ENCODE measurements at regions not wholly inside any gene's neighbourhood (a gene's known extent, or its start where the extent isn't known, plus 50 kb on each side); places are given as distances from the start of the nearest gene placed in this dataset.

DNA sequence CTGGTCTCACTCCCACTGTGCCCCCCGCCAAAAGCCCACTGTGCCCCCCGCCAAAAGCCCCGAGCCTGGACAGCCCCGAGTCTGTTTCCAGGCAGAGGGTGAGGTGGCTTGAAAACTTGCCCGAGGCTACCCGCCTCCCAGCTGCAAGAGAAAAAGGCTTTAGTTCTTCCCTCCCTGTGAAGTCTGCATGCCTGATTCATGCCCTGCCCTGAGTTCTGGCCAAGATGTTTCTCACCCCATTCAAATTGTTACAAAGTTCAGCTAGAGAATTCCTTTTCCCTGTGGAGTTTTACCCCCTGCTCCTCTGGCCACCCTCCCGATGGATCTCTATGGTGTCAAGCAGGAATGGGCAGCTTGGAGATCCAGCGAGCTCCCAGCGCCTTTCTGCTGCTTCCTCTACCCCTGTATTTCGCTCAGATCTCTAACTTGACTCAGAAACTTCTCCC, 298.8 kb upstream of the MAP3K7 start:
- Histone ChIP-seq H2BK12ac (ENCODE audit: low read depth, low read length) (no peak overlapping the region), H3K79me2 (ENCODE audit: control insufficient read depth in 1 of 2, insufficient read depth in 2 of 2, low read length in 2 of 2) (no peaks in the 10 kb centered on the region), H4K91ac (replicated peaks; ENCODE audit: insufficient read length, low read length) (no peak overlapping the region), H3K18ac (ENCODE audit: extremely low read depth, low read length) (no peak overlapping the region), H2BK15ac (ENCODE audit: low read length) (no peak overlapping the region), H3K56ac (replicated peaks; ENCODE audit: insufficient read length, low read depth, low read length) (no peak overlapping the region), H3K9me3 (ENCODE audit: insufficient read depth in 2 of 2, low read depth in 1 of 2, low read length in 1 of 2) (no peaks in the 10 kb centered on the region), H2BK120ac (replicated peaks; ENCODE audit: low read depth, low read length) (no peak overlapping the region), H3K9ac (replicated peaks in 1 of 4; ENCODE audit: extremely low read depth in 1 of 4, low read depth in 3 of 4, low read length in 3 of 4) (no peak overlapping the region), H3K23me2 (ENCODE audit: low read depth, low read length) (no peaks in the 10 kb centered on the region), H3K27ac (ENCODE audit: low read depth, low read length) (no peak overlapping the region), H3K23ac (ENCODE audit: insufficient read length) (no peak overlapping the region), H3K36me3 (ENCODE audit: control insufficient read depth in 2 of 4, insufficient read depth in 4 of 4, low read length in 3 of 4) (no peaks in the 10 kb centered on the region), H4K8ac (ENCODE audit: extremely low read depth, insufficient read depth, low read length) (no peak overlapping the region), H3K4me2 (ENCODE audit: insufficient read depth in 1 of 2, low read depth in 2 of 2, low read length in 2 of 2) (no peak overlapping the region), H3K4me3 (ENCODE audit: extremely low read depth in 1 of 4, insufficient read depth in 2 of 4, low read depth in 3 of 4, low read length in 4 of 4) (no peak overlapping the region), H3K4me1 (replicated peaks in 1 of 4; ENCODE audit: control insufficient read depth in 3 of 4, insufficient read depth in 4 of 4, low read length in 3 of 4) (peaks cover 0 to 3% (median 0%) of the 10 kb centered on the region in 4 experiments; a peak in 2 of 7 replicates), H3K14ac (ENCODE audit: insufficient read length) (no peak overlapping the region), H2BK5ac (ENCODE audit: low read depth, low read length) (no peak overlapping the region), H3K27me3 (replicated peaks in 1 of 4; ENCODE audit: control insufficient read depth in 3 of 4, extremely low read depth in 1 of 4, insufficient read depth in 3 of 4, low read length in 3 of 4) (no peaks in the 10 kb centered on the region), H4K5ac (ENCODE audit: insufficient read length, low read depth, low read length) (no peak overlapping the region), H4K20me1 (replicated peaks in 1 of 2; ENCODE audit: control insufficient read depth in 1 of 2, insufficient read depth in 2 of 2, low read length in 2 of 2) (no peaks in the 10 kb centered on the region), H3K4ac (replicated peaks; ENCODE audit: insufficient read length, low read depth, low read length) (no peak overlapping the region), H3K79me1 (ENCODE audit: low read depth, low read length) (no peaks in the 10 kb centered on the region), H2AK5ac (ENCODE audit: low read depth, low read length) (no peak overlapping the region), H2AFZ (ENCODE audit: low read length) (peak overlapping the region; percentile 90; the same call in 1 of the 2 replicates), H2BK20ac (ENCODE audit: low read length) (no peak overlapping the region)
- ChIA-PET POLR2A (ENCODE audit: partially characterized antibody) (interaction anchor here (0.6 kb wide), 1 partner anchor 748 kb away, joined by 3 read pairs; no protein-coding TSS in a partner anchor), CTCF (ENCODE audit: partially characterized antibody) (interaction anchor here (0.8 to 2.0 kb wide), 4 partner anchors 9 to 274 kb away, joined by 3 to 7 read pairs (median 4); no protein-coding TSS in a partner anchor)
- no peak for DNase-seq (ENCODE audit: low read depth in 1 of 2, low spot score in 2 of 2)
- WGBS, 2 experiments (ENCODE audit: extremely low coverage in 1 of 2, insufficient coverage in 1 of 2, insufficient read length in 1 of 2, insufficient replicate concordance in 2 of 2, low coverage in 1 of 2, low lambda C conversion rate in 2 of 2, missing lambda C conversion rate in 1 of 2): 97% methylated on average over 9 of the region's 10 CpGs; no CpG with 5 or more reads in 1 of the 2 experiments
- FAIRE-seq: no peak
- TF ChIP-seq, protein P1, sequence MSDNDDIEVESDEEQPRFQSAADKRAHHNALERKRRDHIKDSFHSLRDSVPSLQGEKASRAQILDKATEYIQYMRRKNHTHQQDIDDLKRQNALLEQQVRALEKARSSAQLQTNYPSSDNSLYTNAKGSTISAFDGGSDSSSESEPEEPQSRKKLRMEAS (IDR thresholded peaks at IDR 0.05): no peak
- TF ChIP-seq SIN3A (conservative IDR thresholded peaks at IDR 0.05 in 1 of 2, IDR thresholded peaks at IDR 0.05 in 1 of 2; ENCODE audit: low read depth in 1 of 2, low read length in 2 of 2): no peak
- no peak for TF ChIP-seq RFX5 (IDR thresholded peaks at IDR 0.05; ENCODE audit: borderline replicate concordance, low read depth, low read length)
- TF ChIP-seq, protein P2, sequence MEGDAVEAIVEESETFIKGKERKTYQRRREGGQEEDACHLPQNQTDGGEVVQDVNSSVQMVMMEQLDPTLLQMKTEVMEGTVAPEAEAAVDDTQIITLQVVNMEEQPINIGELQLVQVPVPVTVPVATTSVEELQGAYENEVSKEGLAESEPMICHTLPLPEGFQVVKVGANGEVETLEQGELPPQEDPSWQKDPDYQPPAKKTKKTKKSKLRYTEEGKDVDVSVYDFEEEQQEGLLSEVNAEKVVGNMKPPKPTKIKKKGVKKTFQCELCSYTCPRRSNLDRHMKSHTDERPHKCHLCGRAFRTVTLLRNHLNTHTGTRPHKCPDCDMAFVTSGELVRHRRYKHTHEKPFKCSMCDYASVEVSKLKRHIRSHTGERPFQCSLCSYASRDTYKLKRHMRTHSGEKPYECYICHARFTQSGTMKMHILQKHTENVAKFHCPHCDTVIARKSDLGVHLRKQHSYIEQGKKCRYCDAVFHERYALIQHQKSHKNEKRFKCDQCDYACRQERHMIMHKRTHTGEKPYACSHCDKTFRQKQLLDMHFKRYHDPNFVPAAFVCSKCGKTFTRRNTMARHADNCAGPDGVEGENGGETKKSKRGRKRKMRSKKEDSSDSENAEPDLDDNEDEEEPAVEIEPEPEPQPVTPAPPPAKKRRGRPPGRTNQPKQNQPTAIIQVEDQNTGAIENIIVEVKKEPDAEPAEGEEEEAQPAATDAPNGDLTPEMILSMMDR (IDR thresholded peaks at IDR 0.05; ENCODE audit: control extremely low read depth in 1 of 3, insufficient read depth in 1 of 3, low read depth in 1 of 3, low read length in 3 of 3): no peak
- no peak for TF ChIP-seq POLR2A (IDR thresholded peaks at IDR 0.05; ENCODE audit: control extremely low read depth in 1 of 2, low read depth in 2 of 2, low read length in 2 of 2)
- TF ChIP-seq TEAD4 (IDR thresholded peaks at IDR 0.05; ENCODE audit: low read depth, low read length): no peak
- no peak for TF ChIP-seq EZH2 (IDR thresholded peaks at IDR 0.05; ENCODE audit: low read depth, low read length, severe bottlenecking)
- TF ChIP-seq SP1 (IDR thresholded peaks at IDR 0.05; ENCODE audit: low read depth, low read length): no peak
- TF ChIP-seq FOSL1 (IDR thresholded peaks at IDR 0.05; ENCODE audit: insufficient read depth, low read depth, low read length): no peak
- no peak for TF ChIP-seq YY1 (IDR thresholded peaks at IDR 0.05; ENCODE audit: low read depth, low read length)
- no peak for TF ChIP-seq KDM1A (IDR thresholded peaks at IDR 0.05; ENCODE audit: borderline replicate concordance, low read length)
- TF ChIP-seq CHD1 (IDR thresholded peaks at IDR 0.05; ENCODE audit: low read depth, low read length): no peak

Data from H1 (cell line).